K562 (cell line): ENCODE measurements at regions not wholly inside any gene's neighbourhood (a gene's known extent, or its start where the extent isn't known, plus 50 kb on each side); places are given as distances from the start of the nearest gene placed in this dataset.

Experiments used
- ATAC-seq: fragments of 200-7000 bp; cut with Tn5 transposase; 3 replicates; pipeline ENCODE4 v1.9.1; 2020; ENCODE audit warnings: moderate library complexity
- BruUV-seq: library from RNA; stranded (reverse); fragments of 400-500 nt; replicated peaks from 2 replicates; lab custom pipeline; 2021; lab: Mats Ljungman, UMichigan
- CTCF ChIA-PET: fragments of 300-600 bp; formaldehyde crosslinking; extraction: SDS; loops from one replicate; lab custom pipeline; 2021; ENCODE audit warnings: low intra/inter-chr PET ratio; lab: Yijun Ruan, JAX
- POLR2A ChIA-PET: fragments of 300-600, 350-650 bp; sonication (Branson Sonifier 250); formaldehyde crosslinking; extraction: SDS; loops from one replicate; lab custom pipeline; 2021; ENCODE audit warnings: antibody characterized with exemption, inconsistent platforms; lab: Yijun Ruan, JAX
- DNase-seq, 4 experiments: peaks; one replicate each; pipeline versions ENCODE4 v3.0.0 to v3.0.0-alpha.2; 2011 to 2018; ENCODE audit warnings: low spot score in 3 of 4, mixed read lengths in 3 of 4; ENCODE audit errors: extremely low read depth in 1 of 4
- FAIRE-seq: peaks from 2 replicates; lab custom pipeline; 2011; peaks lifted over from hg19 to GRCh38; lab: Jason Lieb, UNC
- H2AFZ ChIP-seq: 2 replicates; pipeline ENCODE4 v1.6.0; 2011; ENCODE audit warnings: low read depth, low read length, control low read depth, inconsistent platforms
- H3K27ac ChIP-seq: fragments of 200-600 bp; 3 replicates; pipeline ENCODE4 v1.8.0; 2011; ENCODE audit warnings: low read depth, mild to moderate bottlenecking, control low read depth, inconsistent platforms, low read length, moderate library complexity, mixed read lengths; ENCODE audit errors: extremely low read depth
- H3K27me3 ChIP-seq, 2 experiments: fragments of 300-600 bp in 1 of 2; 2 replicates in 1 of 2; 3 replicates in 1 of 2; pipeline versions ENCODE4 v1.6.0 to v1.8.0; 2011; ENCODE audit warnings: inconsistent platforms in 2 of 2, low read length in 2 of 2, mild to moderate bottlenecking in 1 of 2, mixed read lengths in 1 of 2, moderate library complexity in 1 of 2; ENCODE audit not compliant: control insufficient read depth in 2 of 2, insufficient read depth in 2 of 2
- H3K36me3 ChIP-seq: fragments of 300-600 bp; 3 replicates; pipeline ENCODE4 v1.8.0; 2011; ENCODE audit warnings: mild to moderate bottlenecking, low read length, inconsistent platforms; ENCODE audit not compliant: control insufficient read depth, insufficient read depth
- H3K4me1 ChIP-seq, 2 experiments: fragments of 200-600 bp in 1 of 2; replicated peaks in 1 of 2; 2 replicates in 1 of 2; 3 replicates in 1 of 2; pipeline versions ENCODE4 v1.5.1 to v1.8.0; 2011; ENCODE audit warnings: inconsistent platforms in 2 of 2, low read length in 2 of 2, mild to moderate bottlenecking in 1 of 2, mixed read lengths in 1 of 2, moderate library complexity in 1 of 2; ENCODE audit not compliant: control insufficient read depth in 2 of 2, insufficient read depth in 2 of 2
- H3K4me2 ChIP-seq: 2 replicates; pipeline ENCODE4 v1.6.1; 2011; ENCODE audit warnings: low read length, control low read depth, inconsistent platforms, mixed read lengths; ENCODE audit not compliant: insufficient read depth
- H3K4me3 ChIP-seq: fragments of 200-600 bp; sonication (generic), shearing (Covaris generic); 2 replicates; pipeline ENCODE4 v1.5.1; 2016; ENCODE audit warnings: control low read depth, inconsistent platforms
- H3K79me2 ChIP-seq: fragments of 200-600 bp; 3 replicates; pipeline ENCODE4 v1.8.0; 2011; ENCODE audit warnings: low read length, inconsistent platforms; ENCODE audit not compliant: control insufficient read depth, insufficient read depth
- H3K9ac ChIP-seq, 2 experiments: 2 replicates each; pipeline versions ENCODE4 v1.6.0 to v1.6.1; 2011; ENCODE audit warnings: low read depth in 2 of 2, low read length in 2 of 2, control low read depth in 1 of 2, inconsistent platforms in 1 of 2, mild to moderate bottlenecking in 1 of 2, mixed read lengths in 1 of 2; ENCODE audit not compliant: insufficient read depth in 1 of 2
- H3K9me1 ChIP-seq: one replicate; pipeline ENCODE4 v1.6.0; 2011; ENCODE audit warnings: inconsistent platforms, mild to moderate bottlenecking, low read length, moderate library complexity; ENCODE audit not compliant: control insufficient read depth, insufficient read depth
- H3K9me3 ChIP-seq: replicated peaks from 2 replicates; pipeline ENCODE4 v1.5.1; 2011; ENCODE audit warnings: low read depth, low read length, inconsistent platforms; ENCODE audit not compliant: control insufficient read depth, insufficient read depth
- H4K20me1 ChIP-seq: replicated peaks from 2 replicates; pipeline ENCODE4 v1.6.1; 2011; ENCODE audit warnings: low read length, inconsistent platforms, mixed read lengths; ENCODE audit not compliant: control insufficient read depth, insufficient read depth
- ASH1L ChIP-seq: fragments of 450-650 bp; IDR thresholded peaks from 2 replicates; pipeline ENCODE4 v1.6.1; 2018; ENCODE audit warnings: borderline replicate concordance, mild to moderate bottlenecking, low read depth; ENCODE audit not compliant: partially characterized antibody
- CREBBP ChIP-seq: IDR thresholded peaks from one replicate; pipeline ENCODE4 v1.6.1; 2012; ENCODE audit warnings: low read depth, mild to moderate bottlenecking, control low read depth, inconsistent platforms, low read length
- CXXC5 ChIP-seq: fragments of 250-450 bp; sonication (Bioruptor Pico); IDR thresholded peaks from 2 replicates; pipeline ENCODE4 v1.8.0; 2022; ENCODE audit warnings: inconsistent platforms, mild to moderate bottlenecking, moderate library complexity
- DACH1 ChIP-seq: fragments of 450-650 bp; IDR thresholded peaks from 2 replicates; pipeline ENCODE4 v1.6.1; 2018; ENCODE audit not compliant: partially characterized antibody
- PHF8 ChIP-seq: fragments of 200-600 bp; sonication (generic); IDR thresholded peaks from 2 replicates; pipeline ENCODE4 v1.6.1; 2012; ENCODE audit warnings: mixed run types, mild to moderate bottlenecking, inconsistent platforms, low read length, moderate library complexity, borderline replicate concordance
- RAD51 ChIP-seq: fragments of 450-650 bp; IDR thresholded peaks from 2 replicates; pipeline ENCODE4 v1.7.1; 2016; ENCODE audit warnings: low read depth, mild to moderate bottlenecking, borderline replicate concordance
- TAF9B ChIP-seq: fragments of 450-650 bp; IDR thresholded peaks from 2 replicates; pipeline ENCODE4 v1.6.1; 2018; ENCODE audit warnings: mild to moderate bottlenecking; ENCODE audit not compliant: partially characterized antibody
- TRIM28 ChIP-seq: fragments of 450-650 bp; IDR thresholded peaks from 2 replicates; pipeline ENCODE4 v1.6.1; 2017
- ZNF408 ChIP-seq: fragments of 250-450 bp; sonication (Bioruptor Pico); IDR thresholded peaks from 2 replicates; pipeline ENCODE4 v1.4.0; 2020; ENCODE audit warnings: low read depth, mild to moderate bottlenecking, moderate library complexity
- ZNF780A ChIP-seq: fragments of 250-450 bp; sonication (Bioruptor Pico); IDR thresholded peaks from 2 replicates; pipeline ENCODE4 v1.5.0; 2021; ENCODE audit warnings: mild to moderate bottlenecking
- WGBS: fragments of 100-300 bp; shearing (Covaris generic); methylation state at CpG from one replicate; pipeline ENCODE4 v1.1.6; 2016; ENCODE audit warnings: low coverage, mixed read lengths; ENCODE audit not compliant: insufficient coverage; ENCODE audit errors: missing lambda C conversion rate; 5-methylcytosine and 5-hydroxymethylcytosine counted together
- in situ Hi-C: fragments of 300-500 bp; cut with MboI; formaldehyde crosslinking; loops from 4 replicates; pipeline ENCODE4 v1.15.0; 2018; ENCODE audit warnings: inconsistent platforms, mixed read lengths
- intact Hi-C: fragments of 100-400 bp; cut with micrococcal nuclease; formaldehyde crosslinking; loops from 2 replicates; pipeline ENCODE4 v1.14.2; 2022
- TF ChIP-seq, protein P1 (sequence below): sonication (generic); IDR thresholded peaks from 2 replicates; pipeline ENCODE4 v1.6.1; 2016

DNA sequence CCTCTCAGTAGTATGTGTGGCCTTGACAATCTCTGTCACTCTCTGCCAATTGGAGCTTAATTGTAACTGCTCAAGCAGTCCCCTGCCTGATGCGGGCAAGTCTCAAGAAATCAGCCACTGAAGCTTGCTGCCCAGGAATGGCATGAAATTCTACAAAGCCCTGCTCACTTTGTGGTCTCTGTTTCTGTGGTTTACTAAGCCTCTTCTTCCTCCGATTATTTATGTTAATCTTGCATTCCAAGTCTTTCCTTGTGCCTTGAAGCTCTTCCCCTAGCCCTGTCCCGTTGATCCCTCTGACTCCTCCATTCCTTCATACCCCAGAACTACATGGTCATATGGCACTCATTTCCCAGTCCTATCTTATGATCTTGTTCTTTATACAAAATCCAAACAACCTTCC is 489.3 kb upstream of the CHST9 start:
- H3K4me2 ChIP-seq, result no peak overlapping the region
- BruUV-seq, result no TSS peak
- H3K27ac ChIP-seq, result no peak overlapping the region
- no peak overlapping the region for H2AFZ ChIP-seq
- TF ChIP-seq PHF8 (no peak), CREBBP (no peak), ASH1L (no peak), ZNF780A (CRISPR knock-in tag) (no peak), ZNF408 (CRISPR knock-in tag) (no peak), CXXC5 (CRISPR knock-in tag) (no peak), TAF9B (no peak), RAD51 (no peak), TRIM28 (no peak), DACH1 (no peak)
- TF ChIP-seq, protein P1, sequence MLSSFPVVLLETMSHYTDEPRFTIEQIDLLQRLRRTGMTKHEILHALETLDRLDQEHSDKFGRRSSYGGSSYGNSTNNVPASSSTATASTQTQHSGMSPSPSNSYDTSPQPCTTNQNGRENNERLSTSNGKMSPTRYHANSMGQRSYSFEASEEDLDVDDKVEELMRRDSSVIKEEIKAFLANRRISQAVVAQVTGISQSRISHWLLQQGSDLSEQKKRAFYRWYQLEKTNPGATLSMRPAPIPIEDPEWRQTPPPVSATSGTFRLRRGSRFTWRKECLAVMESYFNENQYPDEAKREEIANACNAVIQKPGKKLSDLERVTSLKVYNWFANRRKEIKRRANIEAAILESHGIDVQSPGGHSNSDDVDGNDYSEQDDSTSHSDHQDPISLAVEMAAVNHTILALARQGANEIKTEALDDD, result no peak
- DNase-seq (no peak), ATAC-seq (no peak), FAIRE-seq (no peak)
- intact Hi-C loops (no loop called here), in situ Hi-C loops (no loop called here)
- H3K36me3 ChIP-seq, result no peaks in the 10 kb centered on the region
- H3K9me3 ChIP-seq, result no peaks in the 10 kb centered on the region
- H3K27me3 ChIP-seq, result no peaks in the 10 kb centered on the region
- no peak overlapping the region for H3K9ac ChIP-seq
- ChIA-PET POLR2A (no interaction called here), CTCF (no interaction called here)
- no peaks in the 10 kb centered on the region for H4K20me1 ChIP-seq
- H3K4me1 ChIP-seq, result no peaks in the 10 kb centered on the region
- H3K9me1 ChIP-seq, result no peaks in the 10 kb centered on the region
- no peaks in the 10 kb centered on the region for H3K79me2 ChIP-seq
- 0% methylated on average over 3 of the region's 3 CpGs for WGBS
- no peak overlapping the region for H3K4me3 ChIP-seq
